ENCODE measurements at regions not wholly inside any gene's neighbourhood (a gene's known extent, or its start where the extent isn't known, plus 50 kb on each side); places are given as distances from the start of the nearest gene placed in this dataset.

DNA sequence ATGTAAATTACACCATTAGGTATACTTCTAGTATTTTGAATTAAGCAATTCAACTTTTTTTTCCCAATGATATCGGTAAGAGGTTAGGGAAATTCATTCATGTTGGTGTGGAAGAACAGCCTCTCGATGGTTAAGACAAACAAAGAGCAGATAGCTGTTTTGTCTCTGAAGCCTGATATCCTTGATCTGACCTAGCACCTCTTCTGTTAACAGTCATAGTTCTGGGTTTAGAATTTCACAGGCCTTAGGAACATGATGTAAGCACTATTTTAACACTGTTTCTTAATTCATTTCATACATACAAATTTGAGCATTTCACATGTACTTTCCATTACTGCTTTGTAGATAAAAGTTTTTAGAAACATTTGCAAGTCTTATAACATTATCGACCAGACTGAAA lies 367.5 kb upstream of the ZNF385D start:
- TF ChIP-seq, protein P1, sequence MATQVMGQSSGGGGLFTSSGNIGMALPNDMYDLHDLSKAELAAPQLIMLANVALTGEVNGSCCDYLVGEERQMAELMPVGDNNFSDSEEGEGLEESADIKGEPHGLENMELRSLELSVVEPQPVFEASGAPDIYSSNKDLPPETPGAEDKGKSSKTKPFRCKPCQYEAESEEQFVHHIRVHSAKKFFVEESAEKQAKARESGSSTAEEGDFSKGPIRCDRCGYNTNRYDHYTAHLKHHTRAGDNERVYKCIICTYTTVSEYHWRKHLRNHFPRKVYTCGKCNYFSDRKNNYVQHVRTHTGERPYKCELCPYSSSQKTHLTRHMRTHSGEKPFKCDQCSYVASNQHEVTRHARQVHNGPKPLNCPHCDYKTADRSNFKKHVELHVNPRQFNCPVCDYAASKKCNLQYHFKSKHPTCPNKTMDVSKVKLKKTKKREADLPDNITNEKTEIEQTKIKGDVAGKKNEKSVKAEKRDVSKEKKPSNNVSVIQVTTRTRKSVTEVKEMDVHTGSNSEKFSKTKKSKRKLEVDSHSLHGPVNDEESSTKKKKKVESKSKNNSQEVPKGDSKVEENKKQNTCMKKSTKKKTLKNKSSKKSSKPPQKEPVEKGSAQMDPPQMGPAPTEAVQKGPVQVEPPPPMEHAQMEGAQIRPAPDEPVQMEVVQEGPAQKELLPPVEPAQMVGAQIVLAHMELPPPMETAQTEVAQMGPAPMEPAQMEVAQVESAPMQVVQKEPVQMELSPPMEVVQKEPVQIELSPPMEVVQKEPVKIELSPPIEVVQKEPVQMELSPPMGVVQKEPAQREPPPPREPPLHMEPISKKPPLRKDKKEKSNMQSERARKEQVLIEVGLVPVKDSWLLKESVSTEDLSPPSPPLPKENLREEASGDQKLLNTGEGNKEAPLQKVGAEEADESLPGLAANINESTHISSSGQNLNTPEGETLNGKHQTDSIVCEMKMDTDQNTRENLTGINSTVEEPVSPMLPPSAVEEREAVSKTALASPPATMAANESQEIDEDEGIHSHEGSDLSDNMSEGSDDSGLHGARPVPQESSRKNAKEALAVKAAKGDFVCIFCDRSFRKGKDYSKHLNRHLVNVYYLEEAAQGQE (IDR thresholded peaks at IDR 0.05; ENCODE audit: insufficient read depth in 1 of 2, low read depth in 2 of 2, low read length in 2 of 2), result no peak
- TF ChIP-seq POLR2AphosphoS5 (IDR thresholded peaks at IDR 0.05; ENCODE audit: low read depth, low read length) (no peak), FOXP2 (optimal IDR thresholded peaks at IDR 0.05; ENCODE audit: borderline replicate concordance, extremely low read depth, extremely low read length, insufficient read depth) (no peak), SIN3A (IDR thresholded peaks at IDR 0.05; ENCODE audit: borderline replicate concordance, insufficient read depth, low read length) (no peak), TAF1 (IDR thresholded peaks at IDR 0.05; ENCODE audit: borderline replicate concordance, insufficient read depth, low read length) (no peak)
